Breast epithelium (tissue), 4 donors: ENCODE measurements at regions not wholly inside any gene's neighbourhood (a gene's known extent, or its start where the extent isn't known, plus 50 kb on each side); places are given as distances from the start of the nearest gene placed in this dataset.

Source experiments
- DNase-seq, 2 donors: peaks; one replicate each; pipeline ENCODE4 v3.0.0-alpha.2; 2019; ENCODE audit warnings: low spot score in 2 of 2
- H3K27ac ChIP-seq, 2 donors: fragments of 200-600 bp; sonication (generic) in 1 of 2; one replicate each; pipeline ENCODE4 v1.5.1; 2016 to 2019; ENCODE audit warnings: mild to moderate bottlenecking in 1 of 2
- H3K27me3 ChIP-seq, 2 donors: fragments of 200-600 bp; sonication (generic) in 1 of 2; one replicate each; pipeline versions ENCODE4 v1.5.1 to v1.6.0; 2017 to 2019; ENCODE audit warnings: control low read depth in 1 of 2, mild to moderate bottlenecking in 1 of 2
- H3K36me3 ChIP-seq: fragments of 200-600 bp; one replicate; pipeline ENCODE4 v1.5.1; 2019
- H3K4me1 ChIP-seq, 2 donors: fragments of 200-600 bp; sonication (generic); one replicate each; pipeline ENCODE4 v1.5.1; 2016 to 2019; ENCODE audit warnings: control low read depth in 1 of 2
- H3K4me3 ChIP-seq, 3 donors: fragments of 200-600 bp; sonication (generic); 1 replicate in 2 of 3; 2 replicates in 1 of 3; pipeline ENCODE4 v1.5.1; 2016 to 2019; ENCODE audit warnings: mild to moderate bottlenecking in 3 of 3, moderate library complexity in 2 of 3
- H3K9me3 ChIP-seq, 2 donors: fragments of 200-600 bp; sonication (generic) in 1 of 2; one replicate each; pipeline ENCODE4 v1.5.1; 2016 to 2019; ENCODE audit warnings: control low read depth in 1 of 2
- CTCF ChIP-seq, 3 donors: fragments of 450-650 bp; IDR thresholded peaks; one replicate each; pipeline ENCODE4 v1.5.1; 2016 to 2017; ENCODE audit warnings: antibody characterized with exemption in 3 of 3, mild to moderate bottlenecking in 3 of 3, moderate library complexity in 3 of 3
- POLR2A ChIP-seq: fragments of 450-650 bp; IDR thresholded peaks from one replicate; pipeline ENCODE4 v1.6.1; 2016; ENCODE audit warnings: antibody characterized with exemption, mild to moderate bottlenecking, moderate library complexity
- POLR2AphosphoS5 ChIP-seq, 3 donors: sonication (generic); formaldehyde crosslinking; IDR thresholded peaks; one replicate each; pipeline ENCODE4 v1.6.1; 2017; ENCODE audit warnings: antibody characterized with exemption in 3 of 3
- intact Hi-C: fragments of 100-400 bp; cut with DNase I; formaldehyde crosslinking; loops from one replicate; pipeline ENCODE4 v1.15.1; 2023; ENCODE audit warnings: low total_unique reads

- Histone ChIP-seq H3K27ac (no peak overlapping the region), H3K4me3 (no peak overlapping the region), H3K36me3 (no peaks in the 10 kb centered on the region), H3K27me3 (no peaks in the 10 kb centered on the region), H3K9me3 (no peaks in the 10 kb centered on the region), H3K4me1 (no peaks in the 10 kb centered on the region)
- DNase-seq: no peak
- intact Hi-C loops: no loop called here
- TF ChIP-seq CTCF (IDR thresholded peaks at IDR 0.05) (no peak), POLR2A (no peak), POLR2AphosphoS5 (IDR thresholded peaks at IDR 0.05) (no peak)
Observed at GRCh38 chr7:123372368-123372767, 162.0 kb downstream of the IQUB start.

GRCh38 chr7:123367484-123368122 lies 166.8 kb downstream of the IQUB start:
- intact Hi-C loops: no loop called here
- peak in 2 of 3 donors; percentile 38 to 39 for TF ChIP-seq CTCF (IDR thresholded peaks at IDR 0.05)
- TF ChIP-seq POLR2AphosphoS5 (IDR thresholded peaks at IDR 0.05): no peak
- TF ChIP-seq POLR2A: no peak

GRCh38 chr7:123367031-123367430 lies 167.3 kb upstream of the SLC13A1 start:
- Histone ChIP-seq H3K27ac (no peak overlapping the region), H3K9me3 (no peaks in the 10 kb centered on the region), H3K27me3 (no peaks in the 10 kb centered on the region), H3K36me3 (no peaks in the 10 kb centered on the region), H3K4me1 (no peaks in the 10 kb centered on the region), H3K4me3 (no peak overlapping the region)
- TF ChIP-seq POLR2AphosphoS5 (IDR thresholded peaks at IDR 0.05) (no peak), POLR2A (no peak), CTCF (IDR thresholded peaks at IDR 0.05) (no peak)
- no peak for DNase-seq
- intact Hi-C loops: no loop called here

More at GRCh38 chr7:123367484-123368122, 166.8 kb downstream of the IQUB start:
- Histone ChIP-seq H3K36me3 (no peaks in the 10 kb centered on the region), H3K27ac (no peak overlapping the region), H3K4me1 (no peaks in the 10 kb centered on the region), H3K4me3 (no peak overlapping the region), H3K9me3 (no peaks in the 10 kb centered on the region), H3K27me3 (no peaks in the 10 kb centered on the region)
- DNase-seq: no peak

GRCh38 chr7:123366626-123367025 lies 166.9 kb upstream of the SLC13A1 start:
- H3K9me3 ChIP-seq: no peaks in the 10 kb centered on the region
- intact Hi-C loops: no loop called here

More at GRCh38 chr7:123366626-123367025, 166.9 kb upstream of the SLC13A1 start:
- TF ChIP-seq CTCF (IDR thresholded peaks at IDR 0.05) (no peak), POLR2A (no peak), POLR2AphosphoS5 (IDR thresholded peaks at IDR 0.05) (no peak)
- H3K27ac ChIP-seq: no peak overlapping the region
- no peak overlapping the region for H3K4me3 ChIP-seq
- no peaks in the 10 kb centered on the region for H3K4me1 ChIP-seq
- no peaks in the 10 kb centered on the region for H3K27me3 ChIP-seq
- DNase-seq: no peak
- H3K36me3 ChIP-seq: no peaks in the 10 kb centered on the region
